RPMI7951 (cell line): ENCODE measurements at regions not wholly inside any gene's neighbourhood (a gene's known extent, or its start where the extent isn't known, plus 50 kb on each side); places are given as distances from the start of the nearest gene placed in this dataset.
A peak's percentile ranks its signal among the peaks of the same experiment; 100 is the strongest.
"Not testable (repeated sequence)": the region's sequence is repeated elsewhere in the genome, so short reads cannot be mapped to it uniquely, and the experiment has no call there.

ENCODE experiments used
- DNase-seq: peaks from one replicate; pipeline ENCODE4 v3.0.0-alpha.2; 2012; ENCODE audit warnings: low read depth

DNA sequence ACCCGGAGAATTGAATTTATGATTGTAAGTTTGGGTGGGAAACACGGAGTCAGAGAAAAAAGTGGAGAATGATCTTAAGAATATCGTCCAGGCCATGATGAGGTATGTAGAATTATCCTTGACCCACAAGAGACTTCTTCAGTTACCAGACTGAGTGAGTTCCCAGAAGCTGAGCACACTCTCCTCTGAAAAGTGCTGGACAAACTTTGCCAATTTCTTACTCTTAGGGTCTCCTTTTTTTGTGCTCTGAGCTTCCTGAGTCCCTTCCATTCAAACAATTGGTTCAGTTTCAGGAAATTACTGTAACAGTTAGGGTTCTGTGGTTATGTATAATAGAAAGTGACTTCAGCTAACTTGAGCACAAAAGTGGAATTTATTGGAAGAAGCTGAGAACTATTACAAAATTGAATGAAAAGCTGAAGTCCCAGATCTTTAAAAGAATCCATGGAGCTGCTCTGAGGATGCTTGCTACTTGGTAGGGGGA is 50.6 kb upstream of the EHBP1 start:
- DNase-seq: no peak

DNA sequence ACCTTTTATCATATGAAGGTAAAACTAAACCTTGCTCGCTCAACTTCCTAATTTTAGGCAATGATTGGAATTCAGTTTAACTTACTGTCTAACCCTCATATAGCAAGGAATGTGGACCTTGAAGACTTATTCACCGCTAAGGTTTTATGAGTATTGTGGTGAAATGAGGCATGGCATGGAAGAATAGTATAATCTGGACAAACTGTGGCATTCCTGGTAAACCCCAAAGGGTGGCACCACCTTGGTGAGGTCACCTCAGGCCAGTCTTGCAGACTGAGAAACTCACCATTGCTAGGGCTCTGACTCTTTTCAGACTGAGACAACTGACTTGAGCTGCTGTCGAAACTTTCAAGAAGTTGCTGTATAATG is 51.1 kb upstream of the EHBP1 start:
- DNase-seq: no peak

DNA sequence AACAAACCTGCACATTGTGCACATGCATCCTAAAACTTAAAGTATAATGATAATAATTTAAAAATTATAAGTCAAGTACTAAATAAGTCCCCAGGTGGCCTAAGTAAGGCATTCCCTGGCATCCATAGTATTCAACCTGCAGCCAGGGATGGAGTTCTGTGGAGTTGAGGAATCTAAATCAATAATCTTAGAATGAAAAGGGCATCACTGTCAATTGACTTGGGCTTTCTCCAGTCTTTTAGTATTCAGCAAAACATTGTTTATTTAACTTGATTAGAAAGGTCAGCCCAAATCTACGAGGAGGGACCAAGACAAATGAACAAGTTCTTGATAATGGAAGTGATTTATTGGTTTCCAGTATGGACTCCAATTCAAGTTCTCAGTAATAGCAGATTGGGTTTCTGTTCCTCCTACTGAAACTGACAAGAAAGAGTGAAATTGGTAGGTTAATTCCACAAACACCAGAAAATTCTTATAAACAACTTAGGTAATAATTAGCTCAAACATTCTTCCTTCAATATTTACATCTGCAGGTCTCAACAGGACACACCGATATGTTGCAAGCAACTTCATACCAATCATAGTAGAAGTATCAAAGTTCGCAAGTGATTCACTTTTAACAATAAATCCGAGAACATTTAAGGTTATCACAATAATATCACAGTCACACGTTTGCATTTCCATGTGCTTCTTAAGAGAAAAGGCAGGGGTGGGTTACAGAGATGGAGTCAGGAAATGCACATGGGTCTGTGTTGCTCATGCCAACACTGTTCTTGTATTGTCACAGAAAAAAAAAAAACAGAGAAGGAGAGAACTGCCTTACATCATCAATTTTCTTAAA is 51.7 kb upstream of the EHBP1 start:
- no peak for DNase-seq

DNA sequence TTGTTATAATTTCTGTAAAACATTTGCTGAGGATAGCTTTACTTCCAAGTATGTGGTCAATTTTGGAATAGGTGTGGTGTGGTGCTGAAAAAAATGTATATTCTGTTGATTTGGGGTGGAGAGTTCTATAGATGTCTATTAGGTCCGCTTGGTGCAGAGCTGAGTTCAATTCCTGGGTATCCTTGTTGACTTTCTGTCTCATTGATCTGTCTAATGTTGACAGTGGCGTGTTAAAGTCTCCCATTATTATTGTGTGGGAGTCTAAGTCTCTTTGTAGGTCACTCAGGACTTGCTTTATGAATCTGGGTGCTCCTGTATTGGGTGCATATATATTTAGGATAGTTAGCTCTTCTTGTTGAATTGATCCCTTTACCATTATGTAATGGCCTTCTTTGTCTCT is 56.4 kb upstream of the EHBP1 start:
- DNase-seq: not testable (repeated sequence)

DNA sequence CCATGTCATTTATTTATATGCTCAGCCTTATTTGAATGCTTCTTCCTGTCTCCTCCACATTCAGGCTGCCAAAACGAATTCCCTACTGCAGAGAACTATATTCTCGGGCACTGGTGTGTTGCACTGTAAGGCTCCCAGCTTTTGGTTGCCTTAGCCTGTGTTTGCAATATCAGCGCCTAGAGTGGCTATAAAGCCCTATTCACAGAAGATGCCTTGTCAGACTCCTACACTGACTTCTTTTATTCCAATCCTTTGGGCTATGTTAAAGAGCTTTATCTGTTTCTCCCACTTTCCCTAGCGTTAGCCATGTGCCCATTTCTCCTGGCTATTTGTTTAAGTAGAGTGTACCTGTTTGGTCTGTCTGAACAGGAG is 62.4 kb upstream of the EHBP1 start:
- DNase-seq: no peak

DNA sequence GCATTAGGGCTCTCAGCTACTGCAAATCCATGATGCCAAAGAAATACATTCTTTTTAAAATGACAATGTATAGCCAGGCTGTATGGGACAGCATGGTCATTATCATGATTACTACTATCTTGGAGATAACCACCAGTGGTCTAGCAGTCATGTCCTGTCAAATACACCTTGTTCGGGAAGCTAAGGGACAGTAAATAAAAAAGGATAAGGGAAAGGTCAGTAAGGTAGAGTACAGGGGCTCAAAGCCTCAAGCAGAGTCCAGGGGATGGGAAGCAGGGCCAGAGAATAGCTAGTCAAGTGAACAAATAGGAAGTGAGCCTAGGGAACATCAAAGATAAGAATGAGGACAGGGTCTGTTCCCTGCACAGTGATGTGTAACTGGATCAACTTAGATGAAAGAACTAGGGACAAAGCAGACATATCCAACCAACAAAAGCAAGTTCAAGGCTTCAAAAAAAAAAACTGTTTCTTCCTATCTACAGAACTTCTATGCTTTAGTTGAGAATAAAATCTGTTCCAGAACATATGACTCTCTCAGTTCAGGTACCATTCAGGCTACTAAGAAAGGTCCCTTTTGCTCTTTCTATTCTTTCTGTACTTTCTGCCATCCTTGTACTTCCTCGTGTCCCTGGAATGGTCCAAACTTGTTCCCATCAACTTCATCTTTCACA is 62.9 kb upstream of the EHBP1 start:
- no peak for DNase-seq

DNA sequence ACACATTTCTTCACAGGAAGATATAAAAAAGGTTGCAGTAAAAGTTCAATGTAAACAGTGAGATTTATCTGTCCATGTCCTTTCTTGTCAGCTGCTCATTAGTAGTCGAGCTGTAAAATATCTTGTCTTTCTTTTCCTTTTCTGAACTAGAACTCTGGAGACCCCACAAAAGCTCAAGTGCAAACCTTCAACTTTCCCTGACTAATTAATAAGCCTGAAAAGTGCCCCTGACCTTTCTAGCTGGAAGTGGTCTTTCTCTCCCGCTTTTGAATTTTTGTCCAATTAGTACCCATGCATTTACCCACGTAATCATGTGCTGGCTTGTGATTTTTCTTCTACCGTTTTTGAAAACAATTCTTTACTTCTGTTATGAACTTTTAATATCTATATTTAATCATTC is 63.6 kb upstream of the EHBP1 start:
- no peak for DNase-seq

DNA sequence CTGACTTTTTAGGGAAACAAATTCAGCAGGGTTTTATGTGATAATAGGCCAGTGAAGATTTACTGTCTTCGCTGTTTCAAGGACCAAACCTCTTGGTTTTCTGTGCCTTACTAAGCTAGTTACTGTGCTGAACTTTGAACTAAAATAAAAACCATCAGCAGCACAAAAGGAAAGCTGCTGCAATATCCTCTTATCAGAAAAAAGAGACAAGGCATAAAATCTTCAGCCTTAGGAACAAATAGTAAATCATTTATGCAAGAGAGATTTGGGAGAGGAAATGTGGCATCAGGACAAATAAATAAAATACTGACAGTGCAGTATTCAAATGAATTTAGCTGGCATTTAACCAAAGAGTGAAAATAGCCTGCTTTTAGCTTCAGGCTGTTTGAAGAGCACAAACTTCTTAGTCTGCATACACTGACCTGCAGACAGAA is 64.1 kb upstream of the EHBP1 start:
- DNase-seq: peak; percentile 42

DNA sequence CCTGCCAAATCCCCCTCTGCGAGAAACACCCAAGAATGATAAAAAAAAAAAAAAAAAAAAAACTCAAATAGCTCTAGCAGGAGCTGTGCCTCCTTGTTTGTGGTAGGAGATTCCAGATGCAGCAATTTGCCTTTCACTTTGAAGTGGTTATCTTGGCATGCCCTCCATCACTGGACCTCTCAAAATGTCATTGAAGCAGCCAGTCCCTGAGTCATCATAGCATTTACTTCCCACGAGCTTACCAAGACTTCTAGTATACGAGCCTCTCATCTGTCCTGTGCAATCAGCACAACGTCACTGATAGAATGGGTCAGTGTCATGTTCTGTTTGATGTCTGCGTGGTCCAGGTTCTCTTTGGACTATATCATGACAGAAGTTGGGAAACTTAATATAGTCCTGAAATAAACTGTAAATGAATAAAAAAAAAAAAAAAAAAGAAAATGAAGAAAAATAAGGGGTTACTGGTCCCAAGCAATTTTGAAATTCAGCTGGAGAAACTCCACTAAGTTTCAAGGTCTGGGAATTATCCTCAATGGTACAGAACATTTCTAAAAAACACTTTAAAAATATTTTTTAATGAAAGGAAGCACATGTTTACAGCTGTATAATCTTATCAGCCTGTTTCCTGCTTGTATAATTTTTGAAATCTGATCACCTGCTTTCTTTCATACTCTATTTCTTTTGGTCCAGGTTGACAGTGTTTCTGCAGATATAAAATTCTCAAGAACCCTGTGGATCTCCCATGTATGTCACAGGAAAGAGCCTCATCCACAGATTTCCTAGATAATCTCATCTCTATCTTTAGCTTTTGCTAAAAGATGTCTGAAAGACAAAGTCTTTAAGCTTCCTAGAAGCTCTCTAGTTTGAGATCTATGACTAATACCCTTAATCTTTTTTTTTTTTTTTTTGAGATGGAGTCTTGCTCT is 74.1 kb upstream of the EHBP1 start:
- DNase-seq: peak; percentile 85

DNA sequence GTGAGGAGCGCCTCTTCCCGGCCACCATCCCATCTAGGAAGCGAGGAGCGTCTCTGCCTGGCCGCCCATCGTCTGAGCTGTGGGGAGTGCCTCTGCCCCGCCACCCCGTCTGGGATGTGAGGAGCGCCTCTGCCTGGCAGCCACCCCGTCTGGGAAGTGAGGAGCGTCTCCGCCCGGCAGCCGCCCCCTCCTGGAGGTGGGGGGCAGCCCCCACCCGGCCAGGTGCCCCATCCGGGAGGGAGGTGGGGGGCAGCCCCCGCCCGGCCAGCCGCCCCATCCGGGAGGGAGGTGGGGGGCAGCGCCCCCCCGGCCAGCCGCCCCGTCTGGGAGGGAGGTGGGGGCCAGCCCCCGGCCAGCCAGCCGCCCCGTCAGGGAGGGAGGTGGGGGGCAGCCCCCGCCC is 75.3 kb upstream of the EHBP1 start:
- DNase-seq: not testable (repeated sequence)

DNA sequence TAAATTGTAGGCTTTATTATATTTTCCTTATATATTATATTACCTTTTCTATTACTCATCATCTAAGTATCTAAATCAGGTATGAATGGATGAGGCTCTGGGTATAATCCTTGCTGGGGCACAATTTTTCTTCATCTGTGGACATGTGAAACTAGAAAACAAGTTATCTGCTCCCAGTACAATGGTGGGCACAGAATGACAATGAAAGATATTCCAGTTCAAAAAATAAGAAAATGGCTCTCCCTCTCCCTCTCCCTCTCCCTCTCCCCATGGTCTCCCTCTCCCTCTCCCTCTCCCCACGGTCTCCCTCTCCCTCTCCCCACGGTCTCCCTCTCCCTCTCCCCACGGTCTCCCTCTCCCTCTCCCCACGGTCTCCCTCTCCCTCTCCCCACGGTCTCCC is 76.2 kb upstream of the EHBP1 start:
- not testable (repeated sequence) for DNase-seq

DNA sequence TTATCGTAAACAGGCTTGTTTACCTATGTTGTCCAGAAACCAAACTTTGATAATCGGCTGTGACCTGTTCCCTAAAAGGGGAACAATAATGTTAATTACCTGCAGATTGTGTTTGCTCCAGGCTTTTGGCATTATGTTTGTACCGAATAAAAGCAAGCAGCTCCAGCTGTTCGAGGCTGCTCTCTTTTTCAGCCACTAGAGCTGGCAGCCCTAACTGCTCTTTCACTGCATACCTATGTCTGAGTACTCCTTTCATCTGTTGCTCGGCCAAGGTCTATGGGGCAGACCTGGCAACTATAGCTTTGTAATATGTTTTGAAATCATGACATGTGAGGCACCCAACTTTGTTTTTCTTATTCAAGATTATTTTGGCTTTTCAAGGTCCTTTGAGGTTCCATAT is 77.8 kb upstream of the EHBP1 start:
- DNase-seq: no peak

DNA sequence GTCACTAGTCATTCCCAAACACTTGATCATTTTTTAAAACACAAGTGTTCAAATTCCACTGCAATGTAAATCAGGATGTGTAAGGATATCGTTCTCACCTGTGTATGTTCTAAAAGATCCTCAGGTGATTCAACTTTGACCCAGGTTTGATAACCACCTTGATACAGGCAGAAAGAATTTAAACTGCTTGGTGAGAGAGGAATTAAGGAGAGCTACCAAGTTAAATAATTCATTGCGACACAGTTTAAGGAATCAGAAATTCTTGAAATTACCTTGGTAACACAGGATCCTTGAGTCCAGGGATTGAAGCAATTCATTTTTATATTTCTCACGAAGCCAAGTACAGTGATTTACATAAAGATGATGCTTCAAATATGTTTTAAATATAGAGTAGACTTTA is 80.7 kb upstream of the EHBP1 start:
- DNase-seq: no peak

DNA sequence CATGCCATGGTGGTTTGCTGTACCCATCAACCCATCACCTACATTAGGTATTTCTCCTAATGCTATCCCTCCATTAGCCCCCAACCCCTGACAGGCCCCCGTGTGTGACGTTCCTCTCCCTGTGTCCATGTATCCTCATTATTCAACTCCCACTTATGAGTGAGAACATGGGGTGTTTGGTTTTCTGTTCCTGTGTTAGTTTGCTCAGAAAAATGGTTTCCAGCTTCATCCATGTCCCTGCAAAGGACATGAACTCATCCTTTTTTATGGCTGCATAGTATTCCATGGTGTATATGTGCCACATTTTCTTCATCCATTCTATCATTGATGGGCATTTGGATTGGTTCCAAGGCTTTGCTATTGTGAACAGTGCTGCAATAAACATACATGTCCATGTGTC is 89.0 kb upstream of the EHBP1 start:
- not testable (repeated sequence) for DNase-seq

DNA sequence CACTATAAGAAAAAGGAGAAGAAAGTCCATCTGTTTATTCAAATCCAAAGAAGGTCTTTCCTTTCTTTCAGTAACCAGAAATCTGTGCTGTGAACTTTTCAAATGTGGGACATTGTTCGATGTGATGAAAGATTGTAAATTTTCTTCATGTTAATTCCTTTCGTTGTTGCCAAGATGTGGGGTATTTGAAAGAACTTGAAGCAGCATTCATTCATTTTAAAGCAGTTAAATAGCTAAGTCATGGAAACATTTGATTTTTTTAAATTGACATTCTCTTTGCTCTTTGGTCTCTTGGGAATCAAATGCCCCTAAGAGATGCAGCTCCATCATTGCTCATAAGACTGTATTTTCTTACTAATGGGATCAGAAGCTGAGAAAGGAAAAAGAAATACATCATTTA is 93.7 kb upstream of the EHBP1 start:
- DNase-seq: no peak

DNA sequence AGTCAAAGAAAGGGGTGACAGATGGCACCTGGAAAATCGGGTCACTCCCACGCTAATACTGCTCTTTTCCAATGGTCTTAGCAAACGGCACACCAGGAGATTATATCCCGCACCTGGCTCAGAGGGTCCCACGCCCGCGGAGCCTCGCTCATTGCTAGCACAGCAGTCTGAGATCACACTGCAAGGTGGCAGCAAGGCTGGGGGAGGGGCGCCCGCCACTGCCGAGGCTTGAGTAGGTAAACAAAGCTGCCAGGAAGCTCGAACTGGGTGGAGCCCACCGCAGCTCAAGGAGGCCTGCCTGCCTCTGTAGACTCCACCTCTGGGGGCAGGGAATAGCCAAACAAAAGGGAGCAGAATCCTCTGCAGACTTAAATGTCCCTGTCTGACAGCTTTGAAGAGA is 99.5 kb upstream of the TMEM17 start:
- not testable (repeated sequence) for DNase-seq

DNA sequence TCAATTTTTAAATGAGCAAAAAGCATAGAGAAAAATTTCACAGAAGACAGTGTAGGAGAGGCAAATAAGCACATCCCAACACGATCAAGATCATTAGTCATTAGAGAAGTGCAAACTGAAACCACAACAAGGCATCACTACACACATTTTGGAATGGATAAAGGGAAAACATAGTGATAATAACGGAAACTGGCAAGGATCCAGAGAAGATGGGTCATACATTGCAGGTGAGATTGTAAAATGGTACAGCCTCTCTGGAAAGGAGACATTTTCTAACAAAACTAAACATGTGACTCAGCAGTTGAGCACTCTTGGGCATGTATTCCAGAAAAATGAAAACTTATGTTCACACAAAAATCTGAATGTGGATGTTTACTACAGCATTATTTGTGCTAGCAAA is 98.3 kb upstream of the TMEM17 start:
- peak; percentile 11 for DNase-seq

DNA sequence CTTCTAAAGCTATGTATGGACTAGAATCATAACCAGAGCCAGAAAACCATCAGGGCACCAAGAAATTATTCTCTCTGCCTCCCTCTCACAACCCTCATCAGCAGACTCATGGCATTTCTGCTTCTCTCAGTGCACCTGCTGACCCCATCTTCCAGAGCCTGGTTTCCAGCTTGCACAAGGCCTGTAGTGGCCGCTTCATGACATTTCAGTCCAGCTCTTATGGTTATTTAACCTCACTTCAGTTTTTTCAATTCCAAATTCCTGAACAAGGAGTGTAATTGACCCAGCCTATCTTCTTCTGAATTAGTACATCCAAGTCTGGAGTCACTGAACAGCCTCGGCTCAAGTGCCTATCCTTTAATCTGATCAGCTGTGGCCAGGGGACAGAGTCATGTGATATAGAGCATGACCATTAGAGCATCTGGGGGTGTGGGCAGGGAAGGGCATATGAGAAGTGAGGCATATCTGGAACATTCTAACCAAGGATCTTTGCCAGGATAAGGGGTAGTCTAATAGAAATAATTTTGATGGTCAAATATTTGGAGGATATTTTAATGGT is 97.2 kb upstream of the TMEM17 start:
- DNase-seq: no peak

DNA sequence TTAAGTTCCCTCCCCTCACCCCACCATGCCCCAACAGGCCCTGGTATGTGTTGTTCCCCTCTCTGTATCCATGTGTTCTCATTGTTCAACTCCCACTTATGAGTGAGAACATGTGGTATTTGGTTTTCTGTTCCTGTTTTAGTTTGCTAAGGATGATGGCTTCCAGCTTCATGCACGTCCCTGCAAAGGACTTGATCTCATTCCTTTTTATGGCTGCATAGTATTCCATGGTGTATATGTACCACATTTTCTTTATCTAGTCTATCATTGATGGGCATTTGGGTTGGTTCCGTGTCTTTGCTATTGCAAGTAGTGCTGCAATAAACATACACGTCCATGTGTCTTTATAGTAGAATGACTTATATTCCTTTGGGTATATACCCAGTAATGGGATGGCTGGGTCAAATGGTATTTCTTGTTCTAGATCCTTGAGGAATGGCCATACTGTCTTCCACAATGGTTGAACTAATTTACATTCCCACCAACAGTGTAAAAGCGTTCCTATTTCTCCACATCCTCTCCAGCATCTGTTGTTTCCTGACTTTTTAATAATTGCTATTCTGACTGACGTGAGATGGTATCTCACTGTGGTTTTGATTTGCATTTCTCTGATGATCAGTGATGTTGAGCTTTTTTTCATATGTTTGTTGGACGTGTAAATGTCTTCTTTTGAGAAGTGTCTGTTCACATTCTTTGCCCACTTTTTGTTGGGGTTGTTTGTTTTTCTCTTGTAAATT is 93.8 kb upstream of the TMEM17 start:
- not testable (repeated sequence) for DNase-seq

DNA sequence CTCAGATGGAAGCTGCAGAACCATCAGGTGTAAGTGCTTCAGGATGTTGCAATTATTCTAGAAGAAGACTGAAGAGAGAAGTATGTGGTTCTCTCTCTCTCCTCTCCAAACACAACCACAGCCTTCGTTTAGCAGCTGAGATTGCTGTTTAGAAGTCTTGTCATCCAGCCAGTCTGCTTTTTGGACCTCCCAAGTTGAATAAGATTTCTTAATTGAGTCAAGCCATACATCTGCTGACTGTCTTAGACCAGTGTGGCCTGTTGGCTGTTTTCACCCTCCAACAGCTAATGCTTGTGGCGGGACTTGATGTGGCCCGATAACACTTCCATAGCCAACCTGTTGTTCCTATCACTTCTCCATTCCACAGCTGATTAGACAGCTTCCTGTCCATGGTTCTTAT is 91.3 kb upstream of the TMEM17 start:
- DNase-seq: no peak
